ENCODE measurements at regions not wholly inside any gene's neighbourhood (a gene's known extent, or its start where the extent isn't known, plus 50 kb on each side); places are given as distances from the start of the nearest gene placed in this dataset.

GRCh38 chr20:6674831-6675230 lies 92.7 kb upstream of the BMP2 start:
- H3K36me3 ChIP-seq, result no peaks in the 10 kb centered on the region
- H3K27ac ChIP-seq, result no peak overlapping the region
- no peak overlapping the region for H3K4me3 ChIP-seq
- TF ChIP-seq, protein P1, sequence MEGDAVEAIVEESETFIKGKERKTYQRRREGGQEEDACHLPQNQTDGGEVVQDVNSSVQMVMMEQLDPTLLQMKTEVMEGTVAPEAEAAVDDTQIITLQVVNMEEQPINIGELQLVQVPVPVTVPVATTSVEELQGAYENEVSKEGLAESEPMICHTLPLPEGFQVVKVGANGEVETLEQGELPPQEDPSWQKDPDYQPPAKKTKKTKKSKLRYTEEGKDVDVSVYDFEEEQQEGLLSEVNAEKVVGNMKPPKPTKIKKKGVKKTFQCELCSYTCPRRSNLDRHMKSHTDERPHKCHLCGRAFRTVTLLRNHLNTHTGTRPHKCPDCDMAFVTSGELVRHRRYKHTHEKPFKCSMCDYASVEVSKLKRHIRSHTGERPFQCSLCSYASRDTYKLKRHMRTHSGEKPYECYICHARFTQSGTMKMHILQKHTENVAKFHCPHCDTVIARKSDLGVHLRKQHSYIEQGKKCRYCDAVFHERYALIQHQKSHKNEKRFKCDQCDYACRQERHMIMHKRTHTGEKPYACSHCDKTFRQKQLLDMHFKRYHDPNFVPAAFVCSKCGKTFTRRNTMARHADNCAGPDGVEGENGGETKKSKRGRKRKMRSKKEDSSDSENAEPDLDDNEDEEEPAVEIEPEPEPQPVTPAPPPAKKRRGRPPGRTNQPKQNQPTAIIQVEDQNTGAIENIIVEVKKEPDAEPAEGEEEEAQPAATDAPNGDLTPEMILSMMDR (IDR thresholded peaks at IDR 0.05; ENCODE audit: low read depth, low read length), result no peak
- no peaks in the 10 kb centered on the region for H3K27me3 ChIP-seq
- no peaks in the 10 kb centered on the region for H3K4me1 ChIP-seq (ENCODE audit: low read depth)
- no peaks in the 10 kb centered on the region for H3K9me3 ChIP-seq (ENCODE audit: low read depth)
- no peak for DNase-seq (ENCODE audit: low read depth in 1 of 2, low spot score in 1 of 2)

GRCh38 chr20:6673071-6673470 lies 94.4 kb upstream of the BMP2 start:
- H3K36me3 ChIP-seq, result no peaks in the 10 kb centered on the region
- no peaks in the 10 kb centered on the region for H3K9me3 ChIP-seq (ENCODE audit: low read depth)
- no peaks in the 10 kb centered on the region for H3K4me1 ChIP-seq (ENCODE audit: low read depth)
- DNase-seq (ENCODE audit: low read depth in 1 of 2, low spot score in 1 of 2), result no peak
- H3K27ac ChIP-seq, result no peak overlapping the region
- no peaks in the 10 kb centered on the region for H3K27me3 ChIP-seq
- no peak overlapping the region for H3K4me3 ChIP-seq
- TF ChIP-seq, protein P1 (IDR thresholded peaks at IDR 0.05; ENCODE audit: low read depth, low read length), result no peak

- no peaks in the 10 kb centered on the region for H3K27me3 ChIP-seq
- no peak for DNase-seq (ENCODE audit: low read depth in 1 of 2, low spot score in 1 of 2)
- TF ChIP-seq, protein P1 (IDR thresholded peaks at IDR 0.05; ENCODE audit: low read depth, low read length), result no peak
- H3K36me3 ChIP-seq, result no peaks in the 10 kb centered on the region
- no peaks in the 10 kb centered on the region for H3K4me1 ChIP-seq (ENCODE audit: low read depth)
- H3K4me3 ChIP-seq, result no peak overlapping the region
- H3K27ac ChIP-seq, result no peak overlapping the region
- H3K9me3 ChIP-seq (ENCODE audit: low read depth), result no peaks in the 10 kb centered on the region
Observed at GRCh38 chr20:6671829-6672228, 95.7 kb upstream of the BMP2 start.

GRCh38 chr20:6668546-6668945 lies 98.9 kb upstream of the BMP2 start:
- Histone ChIP-seq H3K9me3 (ENCODE audit: low read depth) (no peaks in the 10 kb centered on the region), H3K27ac (no peak overlapping the region), H3K36me3 (no peaks in the 10 kb centered on the region), H3K27me3 (no peaks in the 10 kb centered on the region), H3K4me1 (ENCODE audit: low read depth) (peaks cover 11% of the 10 kb centered on the region), H3K4me3 (no peak overlapping the region)
- DNase-seq (ENCODE audit: low read depth in 1 of 2, low spot score in 1 of 2), result no peak
- TF ChIP-seq, protein P1 (IDR thresholded peaks at IDR 0.05; ENCODE audit: low read depth, low read length), result no peak

DNA sequence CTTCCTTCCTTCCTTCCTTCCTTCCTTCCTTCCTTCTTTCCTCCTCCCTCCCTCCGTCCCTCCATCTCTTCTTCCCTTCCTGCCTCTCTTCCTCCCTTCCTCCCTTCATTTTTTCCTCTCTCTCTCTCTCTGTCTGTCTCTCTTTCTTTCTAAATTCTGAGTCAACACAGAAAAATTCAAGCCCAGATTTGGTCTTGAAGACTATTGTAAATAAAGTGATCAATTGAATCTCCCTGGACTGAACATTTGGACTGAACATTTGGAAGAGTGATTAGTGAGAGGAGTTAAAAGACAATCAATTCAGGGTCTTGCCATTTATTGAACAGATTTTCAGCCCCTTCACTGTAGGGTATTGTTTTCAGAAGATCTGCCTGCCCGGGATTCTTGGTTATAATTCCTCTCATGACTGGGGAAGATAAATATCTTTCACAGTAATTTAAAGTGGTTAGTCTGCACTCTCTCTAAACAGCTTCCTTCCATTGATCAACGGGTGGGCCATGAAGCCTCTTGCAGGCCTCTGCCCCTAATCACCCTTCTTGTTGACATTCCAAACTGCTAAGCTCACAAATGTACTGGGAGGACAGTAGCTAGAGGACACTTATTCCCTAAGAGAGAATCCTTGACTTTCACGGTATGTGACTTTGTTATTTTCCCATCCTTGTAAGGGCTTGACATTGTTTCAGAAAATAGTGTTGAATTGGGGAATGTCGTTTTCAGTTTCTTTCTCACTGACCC lies 101.7 kb upstream of the BMP2 start:
- Histone ChIP-seq H3K4me3 (no peak overlapping the region), H3K27ac (peak overlapping the region; percentile 77), H3K36me3 (no peaks in the 10 kb centered on the region), H3K4me1 (ENCODE audit: low read depth) (peaks cover 21% of the 10 kb centered on the region), H3K27me3 (no peaks in the 10 kb centered on the region), H3K9me3 (ENCODE audit: low read depth) (no peaks in the 10 kb centered on the region)
- DNase-seq (ENCODE audit: low read depth in 1 of 2, low spot score in 1 of 2), result peak in 1 of 2 donors; percentile 28
- TF ChIP-seq, protein P1 (IDR thresholded peaks at IDR 0.05; ENCODE audit: low read depth, low read length), result no peak

All from cardiac muscle cell (in vitro differentiated cells and primary cell).